CD4-positive, alpha-beta T cell treated with Interleukin-4 for 1 hour (primary cell): ENCODE measurements at regions not wholly inside any gene's neighbourhood (a gene's known extent, or its start where the extent isn't known, plus 50 kb on each side); places are given as distances from the start of the nearest gene placed in this dataset.
"Not testable (repeated sequence)": the region's sequence is repeated elsewhere in the genome, so short reads cannot be mapped to it uniquely, and the experiment has no call there.

Experiments used
- DNase-seq, 2 donors: peaks; one replicate each; pipeline ENCODE4 v3.0.0-alpha.2; 2020 to 2022

GRCh38 chr4:3585567-3585966 is 53.3 kb upstream of the LRPAP1 start:
- DNase-seq = not testable (repeated sequence)

GRCh38 chr4:3582091-3582475 is 49.9 kb upstream of the LRPAP1 start:
- DNase-seq = no peak
